ENCODE measurements at regions not wholly inside any gene's neighbourhood (a gene's known extent, or its start where the extent isn't known, plus 50 kb on each side); places are given as distances from the start of the nearest gene placed in this dataset.

GRCh38 chr5:58224221-58224620 is 235.7 kb downstream of the PLK2 start:
- CTCF ChIA-PET, result no interaction called here
- Mint-ChIP-seq H3K4me1 (no peaks in the 10 kb centered on the region), H3K27ac (no peak overlapping the region), H3K27me3 (no peaks in the 10 kb centered on the region), H3K36me3 (no peaks in the 10 kb centered on the region), H3K4me3 (no peak overlapping the region), H3K9me3 (ENCODE audit: low read depth) (no peaks in the 10 kb centered on the region)
- DNase-seq, result no peak
- no peak for ATAC-seq

DNA sequence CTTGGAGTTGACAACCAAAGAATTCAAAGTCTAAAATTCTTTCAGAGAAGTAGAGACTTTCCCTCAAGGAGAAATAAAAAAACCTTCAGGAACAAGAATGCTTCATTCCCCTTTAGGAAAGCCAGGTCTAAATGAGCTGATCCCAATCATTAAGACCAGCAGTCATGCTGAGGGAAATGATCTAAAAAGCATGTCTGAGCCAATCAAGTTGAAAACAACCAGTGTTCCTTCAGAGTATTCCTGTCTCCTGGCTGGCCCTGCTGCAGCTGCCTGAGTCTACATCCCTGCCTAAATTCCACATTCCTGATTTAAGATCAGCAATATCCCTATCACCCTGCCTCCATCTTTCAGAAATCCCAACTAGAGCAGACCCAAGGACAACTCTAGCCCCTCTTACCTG is 244.5 kb downstream of the PLK2 start:
- no peaks in the 10 kb centered on the region for H3K4me1 Mint-ChIP-seq
- ATAC-seq (no peak), DNase-seq (no peak)
- no peaks in the 10 kb centered on the region for H3K27me3 Mint-ChIP-seq
- no peaks in the 10 kb centered on the region for H3K9me3 Mint-ChIP-seq (ENCODE audit: low read depth)
- no peak overlapping the region for H3K27ac Mint-ChIP-seq
- H3K4me3 Mint-ChIP-seq, result no peak overlapping the region
- no peaks in the 10 kb centered on the region for H3K36me3 Mint-ChIP-seq
- CTCF ChIA-PET, result no interaction called here

DNA sequence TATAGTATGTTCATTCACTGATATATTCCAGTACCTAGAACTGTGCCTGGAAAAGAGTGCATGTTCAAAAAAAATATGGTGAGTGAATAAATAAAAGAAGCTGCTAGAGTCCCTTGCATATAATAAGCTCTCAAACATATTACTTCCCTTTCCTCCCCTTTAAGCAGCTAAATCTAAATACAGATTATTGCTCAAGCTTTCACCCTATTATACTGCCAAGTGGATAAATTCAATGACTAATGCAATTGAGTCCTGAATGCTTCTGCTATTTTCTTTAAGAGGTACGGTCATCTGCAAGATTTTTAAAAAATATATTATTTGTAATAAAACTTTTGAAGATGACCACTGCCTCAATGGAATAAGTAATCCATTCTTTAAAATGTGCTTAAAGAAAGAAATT is 248.4 kb downstream of the PLK2 start:
- Mint-ChIP-seq H3K4me1 (no peaks in the 10 kb centered on the region), H3K27me3 (no peaks in the 10 kb centered on the region), H3K27ac (no peak overlapping the region), H3K9me3 (ENCODE audit: low read depth) (no peaks in the 10 kb centered on the region), H3K36me3 (no peaks in the 10 kb centered on the region), H3K4me3 (no peak overlapping the region)
- ATAC-seq (no peak), DNase-seq (no peak)
- CTCF ChIA-PET, result no interaction called here

DNA sequence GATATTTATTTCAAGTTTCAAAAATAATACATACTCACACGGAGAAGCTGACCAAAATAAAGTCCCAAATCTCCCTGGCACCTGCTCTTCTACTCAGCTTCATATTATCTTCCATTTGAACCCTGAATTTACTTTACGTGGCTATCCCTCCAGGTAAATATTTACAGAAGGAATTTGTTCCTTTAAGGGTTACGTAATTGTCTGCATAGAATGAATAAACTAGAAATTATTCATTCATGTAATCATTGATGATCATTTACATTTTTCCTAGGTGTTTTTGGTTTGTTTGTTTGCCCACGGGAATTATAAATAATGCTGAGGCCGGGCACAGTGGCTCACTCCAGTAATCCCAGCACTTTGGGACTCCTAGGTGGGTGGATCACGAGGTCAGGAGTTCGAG is 251.2 kb downstream of the PLK2 start:
- Mint-ChIP-seq H3K27ac (no peak overlapping the region), H3K4me1 (no peaks in the 10 kb centered on the region), H3K4me3 (no peak overlapping the region), H3K9me3 (ENCODE audit: low read depth) (no peaks in the 10 kb centered on the region), H3K36me3 (no peaks in the 10 kb centered on the region), H3K27me3 (no peaks in the 10 kb centered on the region)
- DNase-seq (no peak), ATAC-seq (no peak)
- CTCF ChIA-PET, result no interaction called here

DNA sequence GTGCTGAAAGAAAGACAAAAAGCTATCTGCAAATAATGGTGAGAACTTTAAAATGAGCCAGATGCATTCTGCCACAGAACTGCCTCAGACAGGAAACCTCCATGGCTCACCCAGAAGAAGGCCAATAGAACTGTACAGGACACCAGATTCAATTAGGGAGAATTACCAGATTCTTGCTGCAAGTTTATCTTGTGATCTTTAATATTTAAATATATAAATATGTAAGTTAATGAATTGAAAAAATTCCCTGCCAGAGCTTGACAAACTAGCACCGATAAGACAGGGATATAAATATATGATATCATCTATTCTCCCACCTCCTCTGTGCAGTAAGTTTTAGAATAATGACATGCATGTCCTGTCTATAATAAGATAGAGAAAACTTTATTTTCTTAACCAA is 252.8 kb downstream of the PLK2 start:
- DNase-seq, result no peak
- H3K36me3 Mint-ChIP-seq, result no peaks in the 10 kb centered on the region
- H3K4me3 Mint-ChIP-seq, result no peak overlapping the region
- no peak overlapping the region for H3K27ac Mint-ChIP-seq
- ATAC-seq, result no peak
- CTCF ChIA-PET, result no interaction called here
- H3K4me1 Mint-ChIP-seq, result no peaks in the 10 kb centered on the region
- H3K27me3 Mint-ChIP-seq, result no peaks in the 10 kb centered on the region
- H3K9me3 Mint-ChIP-seq (ENCODE audit: low read depth), result no peaks in the 10 kb centered on the region

GRCh38 chr5:58204966-58205365 is 254.9 kb downstream of the PLK2 start:
- no peaks in the 10 kb centered on the region for H3K27me3 Mint-ChIP-seq
- CTCF ChIA-PET, result no interaction called here
- no peak for ATAC-seq
- H3K9me3 Mint-ChIP-seq (ENCODE audit: low read depth), result no peaks in the 10 kb centered on the region
- H3K27ac Mint-ChIP-seq, result no peak overlapping the region
- no peaks in the 10 kb centered on the region for H3K36me3 Mint-ChIP-seq
- no peak overlapping the region for H3K4me3 Mint-ChIP-seq
- H3K4me1 Mint-ChIP-seq, result no peaks in the 10 kb centered on the region
- DNase-seq, result no peak

DNA sequence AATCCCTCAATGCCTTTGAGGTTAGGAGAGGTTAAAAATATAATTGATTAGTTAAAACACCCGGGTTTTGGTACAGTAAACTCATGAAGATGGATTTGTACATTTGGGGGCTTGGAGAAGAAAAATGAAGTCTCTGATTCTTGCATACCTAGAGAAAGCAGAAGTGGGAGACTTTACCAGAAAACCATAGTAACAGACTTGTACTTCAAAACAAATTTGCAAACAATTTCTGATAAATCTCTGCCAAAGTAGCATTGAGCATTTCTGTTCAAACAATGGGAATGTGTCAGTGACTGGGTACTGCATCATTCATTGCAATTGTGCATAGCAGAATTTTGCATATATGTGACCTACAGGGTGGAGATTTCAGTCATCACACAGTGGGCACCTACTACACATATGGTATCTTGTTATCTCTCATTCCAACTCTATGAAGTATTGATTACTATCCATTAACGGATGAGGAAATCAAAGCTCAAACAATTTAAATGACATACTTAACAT is 256.9 kb downstream of the PLK2 start:
- Mint-ChIP-seq H3K27ac (no peak overlapping the region), H3K4me3 (no peak overlapping the region), H3K9me3 (ENCODE audit: low read depth) (no peaks in the 10 kb centered on the region)

DNA sequence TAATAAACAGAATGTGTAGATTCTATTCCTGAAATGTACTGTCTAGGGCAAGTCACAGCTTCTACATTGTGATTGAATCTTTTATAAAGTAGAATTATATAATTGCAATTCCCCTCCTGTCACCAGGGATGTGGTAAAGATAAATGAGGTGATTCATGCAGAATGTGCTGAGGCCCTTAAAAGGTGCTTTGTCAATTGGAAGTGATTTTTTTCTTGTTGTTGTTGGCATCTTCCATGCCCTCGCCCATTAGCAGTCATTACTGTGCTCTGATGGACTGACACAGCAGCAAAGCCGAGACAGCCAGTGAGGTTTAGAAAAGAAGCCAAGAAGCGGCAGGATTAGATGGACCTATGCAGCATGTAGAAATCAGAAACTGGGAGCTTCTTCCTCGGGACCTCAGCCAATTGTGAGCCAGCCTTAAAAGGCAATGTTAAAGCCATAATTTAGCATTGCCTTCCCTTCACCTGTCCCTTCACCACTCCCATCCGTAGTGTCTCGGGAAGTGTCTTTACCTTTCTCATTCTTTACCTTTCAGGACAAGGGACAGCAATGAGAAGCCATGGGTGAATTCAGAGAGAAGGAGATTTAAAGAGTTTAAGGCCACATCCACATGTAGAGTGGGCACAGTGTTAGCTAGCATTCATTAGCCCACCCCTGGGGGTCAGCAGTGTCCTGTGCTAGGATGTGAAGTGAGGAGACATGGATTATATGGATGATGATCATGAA is 257.8 kb downstream of the PLK2 start:
- no peaks in the 10 kb centered on the region for H3K36me3 Mint-ChIP-seq
- CTCF ChIA-PET, result no interaction called here
- no peaks in the 10 kb centered on the region for H3K9me3 Mint-ChIP-seq (ENCODE audit: low read depth)
- no peak overlapping the region for H3K4me3 Mint-ChIP-seq
- H3K4me1 Mint-ChIP-seq, result no peaks in the 10 kb centered on the region
- H3K27ac Mint-ChIP-seq, result no peak overlapping the region
- no peak for DNase-seq
- no peak for ATAC-seq
- no peaks in the 10 kb centered on the region for H3K27me3 Mint-ChIP-seq

More for the DNA sequence above, 256.9 kb downstream of the PLK2 start:
- ATAC-seq, result no peak
- Mint-ChIP-seq H3K4me1 (no peaks in the 10 kb centered on the region), H3K36me3 (no peaks in the 10 kb centered on the region), H3K27me3 (no peaks in the 10 kb centered on the region)
- no peak for DNase-seq
- CTCF ChIA-PET, result no interaction called here

DNA sequence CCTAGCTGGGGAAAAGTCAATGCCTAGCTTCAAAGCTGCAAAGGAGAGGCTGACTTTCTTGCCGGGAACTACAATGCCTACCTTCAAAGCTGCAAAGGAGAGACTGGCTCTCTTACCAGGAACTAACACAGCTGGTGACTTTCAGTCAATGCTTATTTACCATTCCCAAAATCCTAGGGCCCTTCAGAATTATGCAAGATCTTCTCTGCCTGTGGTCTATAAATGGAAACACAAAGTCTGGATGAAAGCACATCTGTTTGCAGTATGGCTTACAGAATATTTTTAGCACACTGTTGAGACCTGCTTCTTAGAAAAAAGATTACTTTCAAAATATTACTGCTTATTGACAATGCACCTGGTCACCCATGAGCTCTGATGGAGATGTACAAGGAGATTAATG is 259.4 kb downstream of the PLK2 start:
- no peaks in the 10 kb centered on the region for H3K9me3 Mint-ChIP-seq (ENCODE audit: low read depth)
- CTCF ChIA-PET, result no interaction called here
- ATAC-seq, result no peak
- DNase-seq, result no peak
- no peaks in the 10 kb centered on the region for H3K36me3 Mint-ChIP-seq
- H3K27me3 Mint-ChIP-seq, result no peaks in the 10 kb centered on the region
- no peak overlapping the region for H3K4me3 Mint-ChIP-seq
- H3K27ac Mint-ChIP-seq, result no peak overlapping the region
- no peaks in the 10 kb centered on the region for H3K4me1 Mint-ChIP-seq

- Mint-ChIP-seq H3K4me1 (no peaks in the 10 kb centered on the region), H3K36me3 (no peaks in the 10 kb centered on the region), H3K4me3 (no peak overlapping the region), H3K9me3 (ENCODE audit: low read depth) (no peaks in the 10 kb centered on the region), H3K27ac (no peak overlapping the region), H3K27me3 (no peaks in the 10 kb centered on the region)
- no peak for ATAC-seq
- DNase-seq, result no peak
- CTCF ChIA-PET, result interaction anchor here (0.8 kb wide), 1 partner anchor 192 kb away, joined by 3 read pairs; no protein-coding TSS in a partner anchor
Measured at GRCh38 chr5:58199087-58199486, 260.8 kb downstream of the PLK2 start.

DNA sequence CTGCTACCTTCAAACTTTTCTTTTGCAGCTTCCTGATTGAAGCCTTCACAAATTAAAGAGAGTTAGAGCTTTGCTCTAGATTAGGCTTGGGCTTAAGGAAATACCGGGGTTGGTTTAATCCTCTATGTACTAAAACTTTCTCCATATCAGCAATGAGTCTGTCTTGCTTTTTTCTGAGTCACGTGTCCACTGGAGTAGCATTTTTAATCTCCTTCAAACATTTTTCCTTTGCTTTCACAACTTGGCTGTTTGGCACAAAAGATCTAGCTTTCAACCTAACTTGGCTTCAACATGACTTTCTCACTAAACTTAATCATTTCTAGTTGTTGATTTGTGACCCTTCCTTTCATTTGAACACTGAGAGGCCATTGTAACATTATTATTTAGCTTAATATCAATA is 261.6 kb downstream of the PLK2 start:
- H3K27ac Mint-ChIP-seq, result no peak overlapping the region

GRCh38 chr5:58197875-58198274 is 262.0 kb downstream of the PLK2 start:
- CTCF ChIA-PET, result no interaction called here
- DNase-seq (no peak), ATAC-seq (no peak)
- H3K27ac Mint-ChIP-seq, result no peak overlapping the region
- H3K4me1 Mint-ChIP-seq, result no peaks in the 10 kb centered on the region
- H3K27me3 Mint-ChIP-seq, result no peaks in the 10 kb centered on the region
- H3K4me3 Mint-ChIP-seq, result no peak overlapping the region
- H3K9me3 Mint-ChIP-seq (ENCODE audit: low read depth), result no peaks in the 10 kb centered on the region
- no peaks in the 10 kb centered on the region for H3K36me3 Mint-ChIP-seq

More for the DNA sequence above, 261.6 kb downstream of the PLK2 start:
- DNase-seq (no peak), ATAC-seq (no peak)
- Mint-ChIP-seq H3K9me3 (ENCODE audit: low read depth) (no peaks in the 10 kb centered on the region), H3K27me3 (no peaks in the 10 kb centered on the region), H3K36me3 (no peaks in the 10 kb centered on the region), H3K4me3 (no peak overlapping the region), H3K4me1 (no peaks in the 10 kb centered on the region)
- CTCF ChIA-PET, result no interaction called here

- no peak overlapping the region for H3K4me3 Mint-ChIP-seq
- no peaks in the 10 kb centered on the region for H3K27me3 Mint-ChIP-seq
- ATAC-seq (no peak), DNase-seq (no peak)
- H3K36me3 Mint-ChIP-seq, result no peaks in the 10 kb centered on the region
- no peaks in the 10 kb centered on the region for H3K4me1 Mint-ChIP-seq
- CTCF ChIA-PET, result no interaction called here
- H3K27ac Mint-ChIP-seq, result no peak overlapping the region
- no peaks in the 10 kb centered on the region for H3K9me3 Mint-ChIP-seq (ENCODE audit: low read depth)
Measured at GRCh38 chr5:58191443-58191842, 268.4 kb downstream of the PLK2 start.

DNA sequence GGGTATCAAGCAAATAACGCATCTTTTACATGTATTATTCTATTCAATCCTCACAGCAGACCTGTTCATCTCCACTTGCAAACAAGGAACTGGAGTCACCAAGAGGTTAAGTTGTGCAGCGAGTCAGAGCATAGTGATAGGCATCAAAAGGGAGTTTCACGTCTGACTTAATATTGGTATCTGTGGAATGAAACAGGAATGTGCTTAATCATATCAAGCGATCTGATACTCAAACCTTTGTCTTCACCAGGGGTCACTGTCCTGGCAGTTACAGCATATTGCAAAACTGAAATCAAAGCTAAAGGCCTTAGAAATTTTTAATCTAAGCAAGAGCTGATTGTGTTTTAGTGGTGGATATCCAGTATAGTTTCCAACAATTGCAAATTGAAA is 271.6 kb downstream of the PLK2 start:
- CTCF ChIA-PET, result no interaction called here
- no peak overlapping the region for H3K27ac Mint-ChIP-seq
- no peak for ATAC-seq
- no peaks in the 10 kb centered on the region for H3K36me3 Mint-ChIP-seq
- H3K4me3 Mint-ChIP-seq, result no peak overlapping the region
- no peaks in the 10 kb centered on the region for H3K4me1 Mint-ChIP-seq
- DNase-seq, result no peak
- H3K27me3 Mint-ChIP-seq, result no peaks in the 10 kb centered on the region
- no peaks in the 10 kb centered on the region for H3K9me3 Mint-ChIP-seq (ENCODE audit: low read depth)
